A673 (cell line): ENCODE measurements at regions not wholly inside any gene's neighbourhood (a gene's known extent, or its start where the extent isn't known, plus 50 kb on each side); places are given as distances from the start of the nearest gene placed in this dataset.
"Not testable (repeated sequence)": the region's sequence is repeated elsewhere in the genome, so short reads cannot be mapped to it uniquely, and the experiment has no call there.

Source experiments
- CTCF ChIP-seq: fragments of 300-800, 200-600 bp; sonication (generic); conservative IDR thresholded peaks from 2 replicates; pipeline ENCODE4 v1.5.1; 2017; ENCODE audit warnings: low read depth, mild to moderate bottlenecking, antibody characterized with exemption, low read length, moderate library complexity, mixed read lengths
- EZH2 ChIP-seq: fragments of 200-600 bp; sonication (generic); IDR thresholded peaks from 2 replicates; pipeline ENCODE4 v1.6.1; 2017; ENCODE audit warnings: borderline replicate concordance, low read depth, mild to moderate bottlenecking, mixed read lengths, antibody characterized with exemption, low read length; ENCODE audit not compliant: poor library complexity, severe bottlenecking

- TF ChIP-seq CTCF, EZH2: not testable (repeated sequence)
These were observed 57.8 kb upstream of the KIF2A start for GRCh38 chr5:62248192-62248591.
